RWPE1 (cell line): ENCODE measurements at regions not wholly inside any gene's neighbourhood (a gene's known extent, or its start where the extent isn't known, plus 50 kb on each side); places are given as distances from the start of the nearest gene placed in this dataset.
"Not testable (repeated sequence)": the region's sequence is repeated elsewhere in the genome, so short reads cannot be mapped to it uniquely, and the experiment has no call there.

ENCODE experiments used
- CTCF ChIA-PET: fragments of 350-600 bp; sonication (Branson Sonifier 250); formaldehyde crosslinking; extraction: SDS; loops from one replicate; lab custom pipeline; 2021; lab: Yijun Ruan, JAX
- POLR2A ChIA-PET: fragments of 400-600 bp; formaldehyde crosslinking; extraction: SDS; loops from one replicate; lab custom pipeline; 2020; ENCODE audit warnings: antibody characterized with exemption; ENCODE audit not compliant: low non-redundant PET; lab: Yijun Ruan, JAX
- DNase-seq: peaks from one replicate; pipeline ENCODE4 v3.0.0; 2012; ENCODE audit warnings: low spot score
- H3K27ac ChIP-seq: fragments of 450-650 bp; 2 replicates; pipeline ENCODE4 v1.5.1; 2017
- CTCF ChIP-seq: fragments of 450-650 bp; conservative IDR thresholded peaks from 2 replicates; pipeline ENCODE4 v1.5.1; 2017; ENCODE audit warnings: low read depth, mild to moderate bottlenecking

- CTCF ChIA-PET = no interaction called here
- no peak overlapping the region for H3K27ac ChIP-seq
- POLR2A ChIA-PET = no interaction called here
- DNase-seq = no peak
- TF ChIP-seq CTCF = no peak
Measured at GRCh38 chr12:102669056-102669455, 188.7 kb upstream of the IGF1 start.

GRCh38 chr12:102666176-102666575 is 185.8 kb upstream of the IGF1 start:
- DNase-seq, POLR2A ChIA-PET, CTCF ChIA-PET, H3K27ac ChIP-seq: not testable (repeated sequence)

GRCh38 chr12:102659200-102659911 is 179.0 kb upstream of the IGF1 start:
- DNase-seq = no peak
- CTCF ChIA-PET = interaction anchor here (0.7 kb wide), 1 partner anchor 579 kb away, joined by 5 read pairs; no protein-coding TSS in a partner anchor
- TF ChIP-seq CTCF = no peak
- POLR2A ChIA-PET = no interaction called here
- H3K27ac ChIP-seq = no peak overlapping the region

GRCh38 chr12:102653406-102653805 is 173.0 kb upstream of the IGF1 start:
- no peak overlapping the region for H3K27ac ChIP-seq
- CTCF ChIA-PET = no interaction called here
- POLR2A ChIA-PET = no interaction called here
- no peak for DNase-seq
- TF ChIP-seq CTCF = no peak

GRCh38 chr12:102652645-102653313 is 172.4 kb upstream of the IGF1 start:
- no peak overlapping the region for H3K27ac ChIP-seq
- CTCF ChIA-PET = no interaction called here
- no peak for TF ChIP-seq CTCF
- POLR2A ChIA-PET = no interaction called here
- no peak for DNase-seq

GRCh38 chr12:102645968-102646367 is 165.6 kb upstream of the IGF1 start:
- CTCF ChIA-PET = interaction anchor here (0.5 kb wide), 1 partner anchor 1486 kb away, joined by 3 read pairs; no protein-coding TSS in a partner anchor

More at GRCh38 chr12:102645968-102646367, 165.6 kb upstream of the IGF1 start:
- POLR2A ChIA-PET = no interaction called here
- no peak for DNase-seq
- H3K27ac ChIP-seq = no peak overlapping the region
- TF ChIP-seq CTCF = no peak
